HG03442 (cell line): ENCODE measurements at regions not wholly inside any gene's neighbourhood (a gene's known extent, or its start where the extent isn't known, plus 50 kb on each side); places are given as distances from the start of the nearest gene placed in this dataset.
"Not testable (repeated sequence)": the region's sequence is repeated elsewhere in the genome, so short reads cannot be mapped to it uniquely, and the experiment has no call there.

Experiments used
- ATAC-seq: cut with Tn5 transposase; IDR thresholded peaks from one replicate; pipeline ENCODE4 v1.9.1; 2021; ENCODE audit warnings: mild to moderate bottlenecking, moderate library complexity; ENCODE audit not compliant: unreplicated experiment

DNA sequence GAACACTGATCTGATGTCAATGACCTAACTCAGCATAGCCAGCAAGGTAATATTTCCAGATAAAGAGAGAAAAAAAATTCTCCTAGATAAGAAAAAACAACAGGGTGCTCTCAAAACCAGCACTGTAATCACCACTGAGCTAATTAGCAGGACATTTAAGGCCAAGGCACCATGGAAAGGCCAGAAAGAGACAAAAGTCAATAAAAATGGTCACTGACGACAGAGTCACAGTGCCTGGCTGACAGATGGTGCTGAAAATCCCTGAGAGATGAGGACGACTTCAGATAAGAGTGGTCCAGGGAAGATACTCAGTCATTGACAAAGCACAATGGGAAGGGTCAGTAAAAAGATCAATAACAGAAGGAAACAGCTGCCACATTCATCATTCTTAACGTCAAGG, 186.7 kb downstream of the SPATA31A6 start:
- not testable (repeated sequence) for ATAC-seq

GRCh38 chr9:42371417-42371816, 188.0 kb downstream of the SPATA31A6 start:
- not testable (repeated sequence) for ATAC-seq

GRCh38 chr9:42377530-42378417, 194.3 kb downstream of the SPATA31A6 start:
- ATAC-seq = not testable (repeated sequence)

GRCh38 chr9:42378418-42378815, 195.0 kb downstream of the SPATA31A6 start:
- no peak for ATAC-seq

- ATAC-seq = not testable (repeated sequence)
Observed at GRCh38 chr9:42379602-42380001, 196.1 kb downstream of the SPATA31A6 start.

DNA sequence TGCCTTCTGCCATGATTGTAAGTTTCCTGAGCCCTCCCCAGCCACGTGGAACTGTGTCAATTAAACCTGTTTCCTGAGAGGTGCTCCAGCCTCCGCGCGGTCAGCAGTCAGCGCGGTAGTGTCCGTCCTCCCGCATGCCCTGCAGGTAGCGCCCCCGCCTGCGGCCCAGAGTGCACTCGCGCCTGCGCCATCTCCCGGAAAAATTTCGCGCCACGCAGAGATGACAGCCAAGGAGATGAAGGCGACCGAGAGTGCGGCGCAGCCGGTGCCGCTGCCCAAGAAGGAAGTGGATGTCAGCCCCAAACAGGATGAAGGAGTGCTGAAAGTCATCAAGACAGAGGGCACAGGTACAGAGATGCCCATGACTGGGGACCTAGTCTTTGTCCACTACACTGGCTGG, 201.1 kb downstream of the SPATA31A6 start:
- ATAC-seq = not testable (repeated sequence)

GRCh38 chr9:42385574-42386120, 202.2 kb downstream of the SPATA31A6 start:
- ATAC-seq = not testable (repeated sequence)

DNA sequence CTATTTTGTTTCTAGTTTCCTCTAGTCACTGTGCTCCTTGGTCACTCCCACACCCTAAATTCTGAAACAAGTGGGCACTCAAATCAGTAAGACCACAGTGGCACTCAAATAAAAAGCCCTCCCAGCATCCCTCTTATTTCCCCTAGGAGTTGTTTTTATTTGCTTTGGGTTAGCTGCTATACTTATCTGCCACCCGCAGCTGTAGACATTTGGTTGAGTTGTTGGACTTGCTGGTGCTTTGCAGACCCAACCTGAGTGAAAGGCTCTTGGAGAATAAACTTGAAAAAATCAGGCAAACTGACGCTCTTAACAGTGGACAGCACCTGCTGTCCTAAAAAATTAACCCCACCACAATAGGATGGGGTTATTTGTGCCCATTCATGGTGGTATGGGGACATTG, 203.0 kb downstream of the SPATA31A6 start:
- ATAC-seq = no peak

DNA sequence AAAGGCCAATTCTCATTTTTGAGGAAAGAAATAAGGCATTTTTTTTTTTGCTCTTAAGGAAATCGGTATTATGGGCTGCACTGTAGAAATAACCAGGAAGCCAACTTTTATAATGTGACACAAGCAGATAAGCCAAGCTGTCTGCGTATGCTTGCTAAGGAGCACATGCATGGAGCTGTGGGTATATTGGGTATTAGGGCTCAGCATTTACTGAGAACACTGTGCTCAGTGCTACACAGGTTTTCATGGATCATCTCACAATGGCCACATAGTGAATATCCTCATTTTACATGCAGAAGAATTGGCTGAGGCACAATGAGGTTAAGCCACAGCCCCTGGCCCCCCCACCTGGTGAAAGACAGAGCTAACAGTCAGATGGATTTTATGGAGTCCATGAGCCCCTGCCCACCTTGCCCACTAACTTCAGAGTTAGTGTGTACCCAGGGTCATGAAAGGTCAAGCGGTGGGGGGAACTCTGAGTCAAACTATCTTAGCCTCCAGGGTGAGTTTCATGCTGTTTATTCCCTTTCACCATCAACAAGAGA, 204.8 kb downstream of the SPATA31A6 start:
- ATAC-seq = no peak

DNA sequence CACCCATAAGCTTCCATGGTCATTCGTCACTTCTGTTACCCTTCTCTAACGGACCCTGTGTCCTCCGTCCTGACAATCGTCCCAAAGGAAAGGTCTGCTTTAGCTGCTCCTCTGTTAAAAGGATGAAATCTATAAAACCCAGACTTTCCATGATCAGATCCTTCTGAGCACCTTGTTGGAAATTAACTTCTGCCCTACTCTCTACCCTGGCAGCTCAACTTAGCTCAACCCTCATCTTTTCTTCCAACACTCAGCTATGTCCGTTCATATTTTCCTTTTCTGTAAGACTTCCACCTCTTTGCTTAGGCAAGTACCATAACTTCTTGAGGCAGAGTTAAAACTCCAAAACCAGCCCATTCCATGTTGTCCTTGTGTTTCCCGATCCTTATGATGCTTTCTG, 205.4 kb downstream of the SPATA31A6 start:
- ATAC-seq = no peak

GRCh38 chr9:42392773-42393455, 209.5 kb downstream of the SPATA31A6 start:
- not testable (repeated sequence) for ATAC-seq

DNA sequence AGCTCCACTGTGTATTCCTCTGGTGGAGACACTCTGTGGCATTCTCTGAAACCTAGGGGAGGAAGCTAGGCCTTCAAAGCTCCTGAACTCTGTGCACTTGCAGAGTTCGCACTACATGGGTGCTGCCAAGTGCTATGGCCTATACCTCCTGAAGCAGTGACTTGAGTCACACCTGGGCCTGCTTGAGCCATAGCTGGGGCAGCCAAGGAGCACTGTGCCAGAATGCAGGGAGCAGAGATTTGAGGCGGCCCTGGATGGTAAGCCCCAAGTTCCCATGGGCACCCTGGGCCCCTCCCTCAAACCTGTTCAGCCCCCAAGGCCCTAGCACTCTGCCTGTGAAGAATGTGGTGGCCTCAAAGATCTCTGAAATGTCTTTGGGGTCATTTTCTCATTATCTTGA, 212.9 kb downstream of the SPATA31A6 start:
- no peak for ATAC-seq

DNA sequence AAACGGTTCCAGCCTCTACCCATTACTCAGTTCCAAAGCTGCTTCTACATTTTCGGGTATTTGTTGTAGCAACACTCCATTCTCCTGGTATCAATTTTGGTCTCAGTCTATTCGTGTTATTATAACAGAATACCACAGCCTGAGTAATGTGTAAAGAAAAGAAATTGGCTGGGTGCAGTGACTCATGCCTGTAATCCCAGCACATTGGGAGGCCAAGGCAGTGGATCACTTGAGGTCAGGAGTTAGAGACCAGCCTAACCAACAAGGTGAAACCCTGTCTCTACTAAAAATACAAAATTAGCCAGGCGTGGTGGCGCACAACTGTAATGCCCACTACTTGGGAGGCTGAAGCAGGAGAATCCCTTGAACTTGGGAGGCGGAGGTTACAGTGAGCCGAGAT, 213.9 kb downstream of the SPATA31A6 start:
- ATAC-seq = not testable (repeated sequence)

DNA sequence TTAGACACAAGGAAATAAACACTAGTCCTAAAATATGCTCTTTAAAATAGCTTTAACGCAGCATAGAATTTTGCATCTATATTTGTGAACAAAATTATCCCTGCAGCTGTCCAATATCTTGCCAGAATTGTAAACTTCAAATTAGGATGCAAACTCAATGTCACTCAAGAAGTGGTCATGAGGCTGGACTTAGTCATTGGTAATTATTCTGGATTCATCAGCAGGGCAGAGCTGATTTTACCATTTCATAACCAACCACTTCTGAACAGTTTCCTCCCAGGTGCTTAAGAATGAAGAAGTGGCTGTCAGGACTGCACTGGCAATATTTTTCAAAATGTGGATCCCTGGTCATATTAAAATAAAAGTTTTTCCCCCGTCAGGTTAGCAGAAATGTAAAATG, 219.5 kb downstream of the SPATA31A6 start:
- not testable (repeated sequence) for ATAC-seq

DNA sequence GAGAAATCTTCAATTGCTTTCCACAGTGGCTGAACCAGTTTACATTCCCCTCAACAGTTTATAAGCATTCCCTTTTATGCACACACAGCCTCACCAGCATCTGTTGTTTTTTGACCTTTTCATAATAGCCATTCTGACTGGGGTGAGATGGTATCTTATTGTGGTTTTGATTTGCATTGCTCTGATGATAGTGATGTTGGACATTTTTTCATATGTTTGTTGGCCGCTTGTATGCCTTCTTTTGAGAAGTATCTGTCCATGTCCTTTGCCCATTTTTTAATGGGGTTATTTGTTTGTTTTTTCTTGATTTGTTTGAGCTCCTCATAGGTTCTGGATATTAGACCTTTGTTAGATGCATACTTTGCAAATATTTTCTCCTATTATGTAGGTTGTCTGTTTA, 226.1 kb downstream of the SPATA31A6 start:
- not testable (repeated sequence) for ATAC-seq

GRCh38 chr9:42412354-42412753, 228.9 kb downstream of the SPATA31A6 start:
- not testable (repeated sequence) for ATAC-seq

GRCh38 chr9:42414865-42415264, 231.4 kb downstream of the SPATA31A6 start:
- not testable (repeated sequence) for ATAC-seq

GRCh38 chr9:42419652-42420051, 236.2 kb downstream of the SPATA31A6 start:
- ATAC-seq = not testable (repeated sequence)

GRCh38 chr9:42420324-42420723, 236.9 kb downstream of the SPATA31A6 start:
- ATAC-seq = not testable (repeated sequence)

DNA sequence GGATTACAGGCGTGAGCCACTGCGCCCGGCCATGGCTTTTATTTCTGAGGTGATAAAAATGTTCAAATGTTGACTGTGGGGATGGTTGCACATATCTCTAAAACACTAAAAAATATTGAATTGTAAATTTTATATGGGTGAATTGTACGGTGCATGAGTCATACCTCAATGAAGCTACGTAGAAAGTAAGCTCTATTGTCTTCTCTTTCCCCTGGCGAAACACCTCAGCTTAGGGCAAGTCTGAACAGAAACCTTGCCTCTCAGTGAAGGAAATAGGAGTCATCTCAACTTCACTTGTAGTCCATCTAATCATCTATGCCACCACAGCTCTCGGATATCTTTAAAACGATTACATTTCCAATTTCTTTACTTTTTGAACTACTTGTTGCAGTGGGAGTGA, 238.2 kb downstream of the SPATA31A6 start:
- not testable (repeated sequence) for ATAC-seq
